HL-60 (cell line): ENCODE measurements at regions not wholly inside any gene's neighbourhood (a gene's known extent, or its start where the extent isn't known, plus 50 kb on each side); places are given as distances from the start of the nearest gene placed in this dataset.

Source experiments
- POLR2AphosphoS5 ChIP-seq: IDR thresholded peaks from 2 replicates; pipeline ENCODE4 v1.6.1; 2012; ENCODE audit warnings: low read depth
- REST ChIP-seq: IDR thresholded peaks from 2 replicates; pipeline ENCODE4 v1.6.1; 2012; ENCODE audit warnings: low read depth; ENCODE audit not compliant: insufficient replicate concordance
- SPI1 ChIP-seq: IDR thresholded peaks from 2 replicates; pipeline ENCODE4 v1.6.1; 2012; ENCODE audit warnings: low read depth, mild to moderate bottlenecking, borderline replicate concordance
- TF ChIP-seq, protein P1 (sequence below): IDR thresholded peaks from one replicate; pipeline ENCODE4 v1.5.1; 2011; ENCODE audit warnings: low read length, control low read depth, inconsistent platforms; ENCODE audit not compliant: insufficient read depth

GRCh38 chr18:40852406-40852805 is 1102.6 kb upstream of the PIK3C3 start:
- TF ChIP-seq, protein P1, sequence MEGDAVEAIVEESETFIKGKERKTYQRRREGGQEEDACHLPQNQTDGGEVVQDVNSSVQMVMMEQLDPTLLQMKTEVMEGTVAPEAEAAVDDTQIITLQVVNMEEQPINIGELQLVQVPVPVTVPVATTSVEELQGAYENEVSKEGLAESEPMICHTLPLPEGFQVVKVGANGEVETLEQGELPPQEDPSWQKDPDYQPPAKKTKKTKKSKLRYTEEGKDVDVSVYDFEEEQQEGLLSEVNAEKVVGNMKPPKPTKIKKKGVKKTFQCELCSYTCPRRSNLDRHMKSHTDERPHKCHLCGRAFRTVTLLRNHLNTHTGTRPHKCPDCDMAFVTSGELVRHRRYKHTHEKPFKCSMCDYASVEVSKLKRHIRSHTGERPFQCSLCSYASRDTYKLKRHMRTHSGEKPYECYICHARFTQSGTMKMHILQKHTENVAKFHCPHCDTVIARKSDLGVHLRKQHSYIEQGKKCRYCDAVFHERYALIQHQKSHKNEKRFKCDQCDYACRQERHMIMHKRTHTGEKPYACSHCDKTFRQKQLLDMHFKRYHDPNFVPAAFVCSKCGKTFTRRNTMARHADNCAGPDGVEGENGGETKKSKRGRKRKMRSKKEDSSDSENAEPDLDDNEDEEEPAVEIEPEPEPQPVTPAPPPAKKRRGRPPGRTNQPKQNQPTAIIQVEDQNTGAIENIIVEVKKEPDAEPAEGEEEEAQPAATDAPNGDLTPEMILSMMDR: no peak
- TF ChIP-seq REST: no peak
- no peak for TF ChIP-seq POLR2AphosphoS5
- TF ChIP-seq SPI1: no peak
